Activated T-helper 1 cell treated with anti-CD3 and anti-CD28 coated beads, Interleukin-2, amount 50 U/mL, for 16 hours (primary cell): ENCODE measurements at regions not wholly inside any gene's neighbourhood (a gene's known extent, or its start where the extent isn't known, plus 50 kb on each side); places are given as distances from the start of the nearest gene placed in this dataset.

ENCODE experiments used
- DNase-seq, 2 donors: peaks; one replicate each; pipeline ENCODE4 v3.0.0-alpha.2; 2020; ENCODE audit warnings: low read depth in 1 of 2, low spot score in 1 of 2

- DNase-seq: no peak
Observed at GRCh38 chr11:128266893-128267292, 320.5 kb downstream of the ETS1 start.

GRCh38 chr11:128262463-128263345 is 324.7 kb downstream of the ETS1 start:
- no peak for DNase-seq

GRCh38 chr11:128261011-128261421 is 326.3 kb downstream of the ETS1 start:
- no peak for DNase-seq

GRCh38 chr11:128260398-128260797 is 327.0 kb downstream of the ETS1 start:
- no peak for DNase-seq

- no peak for DNase-seq
Observed at GRCh38 chr11:128259816-128260215, 327.5 kb downstream of the ETS1 start.

- DNase-seq: no peak
Observed at GRCh38 chr11:128254941-128255340, 332.4 kb downstream of the ETS1 start.

- no peak for DNase-seq
Observed at GRCh38 chr11:128251140-128251539, 336.2 kb downstream of the ETS1 start.

- DNase-seq: no peak
Observed at GRCh38 chr11:128250482-128250881, 336.9 kb downstream of the ETS1 start.

GRCh38 chr11:128246810-128247594 is 340.4 kb downstream of the ETS1 start:
- no peak for DNase-seq

GRCh38 chr11:128246364-128246801 is 341.0 kb downstream of the ETS1 start:
- no peak for DNase-seq

- DNase-seq: no peak
Observed at GRCh38 chr11:128244871-128245270, 342.5 kb downstream of the ETS1 start.

GRCh38 chr11:128242451-128242850 is 344.9 kb downstream of the ETS1 start:
- DNase-seq: no peak

- DNase-seq: no peak
Observed at GRCh38 chr11:128240546-128240945, 346.8 kb downstream of the ETS1 start.

GRCh38 chr11:128239306-128239705 is 348.1 kb downstream of the ETS1 start:
- DNase-seq: no peak

GRCh38 chr11:128238521-128239265 is 348.7 kb downstream of the ETS1 start:
- DNase-seq: no peak

- no peak for DNase-seq
Observed at GRCh38 chr11:128236506-128237498, 350.6 kb downstream of the ETS1 start.

GRCh38 chr11:128235958-128236357 is 351.4 kb downstream of the ETS1 start:
- no peak for DNase-seq

GRCh38 chr11:128235426-128235825 is 351.9 kb downstream of the ETS1 start:
- DNase-seq: no peak

- DNase-seq: no peak
Observed at GRCh38 chr11:128234143-128234542, 353.2 kb downstream of the ETS1 start.

- DNase-seq: peak in 1 of 2 donors; percentile 25
Observed at GRCh38 chr11:128232588-128232987, 354.8 kb downstream of the ETS1 start.
